Nephron (organoid): ENCODE measurements at regions not wholly inside any gene's neighbourhood (a gene's known extent, or its start where the extent isn't known, plus 50 kb on each side); places are given as distances from the start of the nearest gene placed in this dataset.

Source experiments
- H3K27ac Mint-ChIP-seq, 3 experiments: 2 replicates each; pipeline ENCODE4 v1.8.0; 2020; ENCODE audit warnings: mixed read lengths in 3 of 3, mild to moderate bottlenecking in 2 of 3, moderate library complexity in 1 of 3
- H3K27me3 Mint-ChIP-seq: 2 replicates; pipeline ENCODE4 v1.8.0; 2021; ENCODE audit warnings: low read depth, mild to moderate bottlenecking, moderate library complexity, mixed read lengths
- H3K36me3 Mint-ChIP-seq: 2 replicates; pipeline ENCODE4 v1.8.0; 2020; ENCODE audit warnings: low read depth, mixed read lengths
- H3K4me1 Mint-ChIP-seq: 2 replicates; pipeline ENCODE4 v1.8.0; 2020; ENCODE audit warnings: mixed read lengths
- H3K4me3 Mint-ChIP-seq, 3 experiments: 2 replicates each; pipeline ENCODE4 v1.8.0; 2020; ENCODE audit warnings: mild to moderate bottlenecking in 3 of 3, mixed read lengths in 3 of 3, moderate library complexity in 2 of 3
- H3K9me3 Mint-ChIP-seq: 2 replicates; pipeline ENCODE4 v1.8.0; 2020; ENCODE audit warnings: mixed read lengths
- CTCF ChIP-seq, 3 experiments: fragments of 200-600 bp; sonication (generic); IDR thresholded peaks; one replicate each; pipeline ENCODE4 v1.5.0; 2021; ENCODE audit warnings: antibody characterized with exemption in 3 of 3; ENCODE audit not compliant: unreplicated experiment in 3 of 3

GRCh38 chr10:112098682-112099081 is 84.9 kb downstream of the GPAM start:
- Mint-ChIP-seq H3K27ac (no peak overlapping the region), H3K4me3 (no peak overlapping the region), H3K27me3 (peaks cover 6% of the 10 kb centered on the region), H3K9me3 (peaks cover 18% of the 10 kb centered on the region), H3K36me3 (no peaks in the 10 kb centered on the region), H3K4me1 (peaks cover 5% of the 10 kb centered on the region)
- TF ChIP-seq CTCF (IDR thresholded peaks at IDR 0.05; ENCODE audit: unreplicated experiment in 3 of 3), result no peak
